AG20443 (cell line): ENCODE measurements at regions not wholly inside any gene's neighbourhood (a gene's known extent, or its start where the extent isn't known, plus 50 kb on each side); places are given as distances from the start of the nearest gene placed in this dataset.
"Not testable (repeated sequence)": the region's sequence is repeated elsewhere in the genome, so short reads cannot be mapped to it uniquely, and the experiment has no call there.

ENCODE experiments used
- DNase-seq: peaks from one replicate; pipeline ENCODE4 v3.0.0; 2012; ENCODE audit warnings: low spot score, mixed read lengths

DNA sequence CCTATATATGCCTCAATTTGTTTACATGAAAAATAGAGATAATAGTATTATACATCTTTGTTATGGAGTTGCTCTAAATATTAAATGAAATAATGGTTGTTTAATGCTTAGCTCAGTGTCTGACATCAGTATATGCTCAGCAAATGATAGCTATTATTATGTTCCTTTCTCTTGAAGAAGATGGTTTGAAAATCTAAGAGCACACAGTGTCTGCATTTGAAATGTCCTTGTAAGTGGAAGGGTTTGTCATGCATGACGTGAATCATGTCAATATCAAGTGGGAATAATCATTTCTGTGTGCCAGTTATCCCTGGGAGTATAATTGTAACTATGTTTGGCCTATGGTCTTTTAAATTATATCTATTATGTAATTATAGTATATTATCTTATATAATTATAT lies 377.5 kb upstream of the SORCS1 start:
- DNase-seq: no peak

DNA sequence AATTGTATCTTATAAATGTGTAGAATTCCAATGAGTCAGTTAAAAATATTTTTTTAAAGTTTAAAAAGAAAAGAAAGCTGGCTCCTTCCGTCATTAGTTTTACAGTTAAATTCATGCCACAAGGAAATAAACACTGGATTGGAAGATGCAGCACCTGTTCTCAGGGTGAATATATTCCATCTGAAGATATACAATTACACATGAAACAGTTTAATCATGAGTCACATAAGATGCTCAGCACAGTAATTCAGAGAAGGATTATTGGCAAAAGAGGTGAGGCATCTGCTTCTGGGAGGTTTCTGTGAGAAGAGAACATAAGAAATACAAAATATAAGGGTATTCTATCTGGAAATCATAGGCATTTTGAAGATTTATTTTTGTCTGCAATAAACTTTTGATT lies 376.5 kb upstream of the SORCS1 start:
- DNase-seq: no peak

DNA sequence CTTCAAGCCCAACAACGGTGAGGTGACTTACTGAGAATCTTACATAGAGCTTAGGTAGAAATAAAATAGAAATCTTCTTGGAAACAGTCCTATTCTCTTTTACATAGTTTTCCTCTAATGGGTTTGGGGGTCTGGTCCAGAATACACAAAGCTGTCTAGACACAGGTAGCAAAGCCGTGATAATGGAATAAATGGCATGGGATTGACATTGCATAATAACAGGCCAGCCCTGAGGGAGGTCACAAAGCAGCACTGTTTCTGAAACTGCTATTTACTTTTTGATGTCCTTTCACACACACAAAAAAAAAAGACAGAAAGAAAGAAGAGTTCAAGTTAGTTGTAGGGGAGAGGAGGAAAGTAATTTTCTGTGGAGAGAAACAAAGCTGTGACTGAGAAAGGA lies 364.8 kb upstream of the SORCS1 start:
- DNase-seq: no peak

DNA sequence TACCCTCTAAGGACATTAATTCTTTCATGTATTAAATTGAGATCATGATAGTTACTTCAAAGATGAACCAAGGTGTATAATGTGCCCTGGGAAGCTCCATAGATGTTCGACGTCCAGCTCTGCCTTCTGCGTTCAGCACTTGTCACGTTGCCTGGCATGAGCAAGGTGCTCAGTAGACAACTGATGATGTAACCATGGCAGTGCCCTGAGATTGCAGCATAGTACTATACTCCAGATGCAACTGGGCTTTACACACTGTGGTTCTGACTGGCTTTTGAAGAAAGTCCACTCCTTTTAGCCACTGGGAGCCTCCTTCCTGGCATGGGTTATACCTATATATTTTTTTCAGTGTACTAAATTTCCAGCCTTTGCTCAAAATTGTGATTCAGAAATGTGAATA lies 355.8 kb upstream of the SORCS1 start:
- no peak for DNase-seq

DNA sequence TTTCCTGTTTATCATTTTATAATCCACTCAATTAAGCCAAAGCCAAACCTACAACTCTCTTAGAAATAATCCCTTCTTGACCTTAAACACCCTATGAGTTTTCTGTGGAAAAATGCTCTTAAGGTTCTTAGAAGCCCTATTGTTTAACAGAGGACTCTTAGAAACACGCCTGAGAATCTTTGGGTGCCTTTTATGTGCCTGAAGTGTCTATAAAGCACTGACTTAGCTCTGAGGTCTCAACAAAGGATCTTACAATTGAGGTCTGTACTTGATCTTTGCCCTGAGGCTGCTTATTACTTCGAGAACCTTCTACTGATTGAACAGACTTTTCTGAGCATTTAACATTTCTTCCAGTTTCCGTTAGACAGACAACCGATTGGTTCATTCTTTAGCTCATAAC lies 353.3 kb upstream of the SORCS1 start:
- no peak for DNase-seq

DNA sequence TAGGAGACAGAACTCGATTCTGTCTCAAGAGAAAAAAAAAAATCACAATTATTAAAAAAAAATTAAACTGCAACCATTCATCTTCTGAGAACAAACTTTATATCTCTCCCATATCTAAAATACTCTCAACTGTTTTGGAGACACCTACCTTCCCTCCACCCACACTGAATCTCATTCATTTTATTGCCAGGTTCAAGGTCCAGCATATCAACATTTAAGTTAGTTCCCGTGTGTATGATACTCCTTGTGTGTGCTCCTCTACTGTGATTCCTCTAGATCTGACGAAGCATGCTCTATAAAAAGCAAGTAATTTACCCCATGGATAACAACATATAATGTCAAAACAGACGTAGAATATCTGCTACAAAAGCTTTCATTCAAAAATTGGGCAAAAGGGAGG lies 351.8 kb upstream of the SORCS1 start:
- DNase-seq: no peak

DNA sequence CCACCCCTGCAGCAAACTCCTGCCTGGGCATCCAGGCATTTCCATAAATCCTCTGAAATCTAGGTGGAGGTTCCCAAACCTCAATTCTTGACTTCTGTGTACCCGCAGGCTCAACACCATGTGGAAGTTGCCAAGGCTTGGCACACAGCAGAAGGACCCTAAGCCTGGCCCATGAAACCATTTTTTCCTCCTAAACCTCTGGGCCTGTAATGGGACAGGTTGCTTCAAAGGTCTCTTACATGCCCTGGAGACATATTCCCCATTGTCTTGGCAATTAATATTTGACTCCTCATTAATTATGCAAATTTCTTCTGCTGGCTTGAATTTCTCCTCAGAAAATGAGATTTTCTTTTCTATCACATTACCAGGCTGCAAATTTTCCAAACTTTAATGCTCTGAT lies 339.5 kb upstream of the SORCS1 start:
- not testable (repeated sequence) for DNase-seq

DNA sequence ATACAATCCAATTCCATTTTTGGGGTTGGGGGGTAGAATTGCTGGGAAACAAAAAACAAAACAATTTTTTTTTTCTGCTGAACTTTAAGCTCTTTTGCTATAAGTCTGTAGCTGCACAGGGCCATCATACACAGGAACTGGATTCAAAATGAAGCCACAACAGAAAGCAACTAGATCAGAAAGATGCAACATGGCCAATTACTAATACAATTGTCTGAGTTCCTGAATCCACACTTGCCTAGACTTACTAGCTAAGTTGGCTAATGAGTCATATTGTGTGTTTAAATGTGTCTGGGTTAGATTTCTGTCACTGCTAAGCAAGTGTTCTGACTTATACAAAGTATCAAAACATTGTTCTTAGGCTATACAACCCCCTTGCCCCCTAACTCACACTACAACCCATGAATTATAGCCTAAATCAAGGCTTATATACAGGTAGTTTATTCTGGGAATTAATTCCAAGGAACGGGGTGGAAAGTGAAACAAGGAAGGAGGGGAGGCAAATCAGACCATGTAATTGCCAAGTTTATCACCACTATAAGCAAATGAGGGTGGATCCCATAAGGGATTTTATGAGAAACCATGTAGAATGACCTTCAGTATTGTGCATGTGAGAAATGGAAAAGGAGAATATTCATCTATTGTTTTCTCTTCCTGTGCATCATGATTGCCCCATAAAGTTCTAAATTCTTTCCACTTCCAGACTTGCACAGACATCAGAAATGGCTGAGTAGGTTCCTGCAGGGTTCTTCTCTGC lies 337.9 kb upstream of the SORCS1 start:
- DNase-seq: no peak

DNA sequence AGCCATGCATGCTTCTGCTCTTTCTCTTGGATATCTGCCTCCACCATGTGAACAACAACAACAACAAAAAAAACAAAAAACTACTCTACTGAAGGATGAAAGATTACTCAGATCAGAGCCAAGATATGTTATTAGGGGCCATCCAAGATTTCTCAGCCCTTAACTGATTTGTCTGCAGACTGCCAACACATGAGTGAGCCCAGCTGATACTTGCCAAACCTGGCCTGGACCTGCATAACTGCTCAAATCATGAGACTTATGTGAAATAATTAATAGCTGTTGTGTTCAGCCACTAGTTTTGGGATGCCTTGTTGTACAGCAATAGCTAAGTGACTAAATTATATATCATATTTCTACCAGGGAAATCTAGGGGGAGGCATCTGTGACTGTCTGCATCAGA lies 334.5 kb upstream of the SORCS1 start:
- no peak for DNase-seq

DNA sequence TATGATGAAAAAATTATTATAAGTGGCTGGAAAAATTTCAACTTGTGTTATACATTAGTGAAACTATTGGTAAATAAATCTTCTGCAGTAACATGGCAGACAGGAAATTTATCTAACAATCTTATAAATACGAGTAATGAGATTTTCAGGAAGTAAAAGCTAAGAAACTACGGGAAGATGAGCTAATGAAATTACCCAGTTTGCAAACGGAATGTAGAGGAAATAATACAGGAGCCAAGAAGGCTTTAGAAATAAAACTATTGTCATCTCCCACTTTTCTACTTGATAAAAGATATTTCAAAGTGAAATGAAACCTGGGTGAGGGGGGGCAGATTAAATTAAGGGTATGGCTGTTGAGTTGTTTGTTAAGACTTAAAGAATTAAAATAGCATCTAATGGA lies 332.5 kb upstream of the SORCS1 start:
- DNase-seq: no peak

DNA sequence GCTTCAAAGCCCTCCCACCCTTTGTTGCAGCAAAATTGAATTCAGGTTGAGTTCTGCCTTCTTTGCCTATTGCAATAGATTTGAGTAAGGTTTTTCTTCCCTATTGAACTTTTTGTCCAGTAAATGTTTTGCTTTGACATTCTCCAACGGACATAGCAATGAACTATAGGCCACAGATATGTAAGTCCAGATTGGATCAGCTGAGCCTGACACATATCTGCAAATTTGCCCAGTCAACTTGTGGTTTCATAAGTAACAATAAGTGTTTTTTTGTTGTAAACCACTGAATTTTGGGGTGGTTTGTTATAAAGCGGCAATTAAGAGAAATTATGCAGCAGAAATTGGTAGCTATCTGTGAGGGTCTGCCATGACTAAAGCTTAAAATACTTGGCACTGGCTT lies 332.1 kb upstream of the SORCS1 start:
- DNase-seq: no peak

DNA sequence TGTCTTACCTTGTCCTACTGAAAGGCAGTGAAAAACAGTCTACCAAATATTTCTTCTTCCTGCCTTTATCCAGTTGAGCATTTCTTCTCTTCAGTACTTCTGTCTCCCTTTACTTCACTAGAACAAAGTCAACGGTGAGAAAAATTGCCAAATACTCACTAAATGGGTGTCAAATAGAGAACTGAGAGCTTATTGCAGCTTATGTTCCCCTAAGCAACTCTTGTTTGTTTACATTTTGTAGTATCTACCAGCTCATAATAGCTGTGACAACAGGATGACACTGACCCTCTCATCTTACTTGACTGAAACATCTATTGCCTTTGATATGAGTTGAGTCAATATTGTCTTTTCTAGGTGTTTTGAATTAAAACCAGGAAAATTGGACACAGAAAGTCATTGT lies 327.9 kb upstream of the SORCS1 start:
- no peak for DNase-seq

DNA sequence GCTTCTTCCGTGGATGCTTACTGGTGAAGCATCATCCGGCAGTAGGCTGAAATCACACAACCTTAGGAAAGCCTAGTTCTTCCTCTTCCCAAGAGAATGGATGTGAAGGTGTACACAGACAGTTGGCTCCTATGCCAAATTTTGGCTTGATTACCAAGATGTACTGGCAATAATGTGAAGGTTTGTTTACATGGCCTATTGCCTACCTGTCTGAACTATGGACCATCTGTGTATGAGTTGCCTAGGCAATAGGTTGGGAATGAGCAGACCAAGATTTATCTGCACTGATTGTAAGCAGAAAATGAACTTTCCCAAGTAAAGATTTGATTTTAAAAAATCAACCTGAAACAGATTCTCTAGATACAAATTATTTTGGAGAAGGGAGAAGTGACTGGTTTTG lies 325.9 kb upstream of the SORCS1 start:
- DNase-seq: no peak

DNA sequence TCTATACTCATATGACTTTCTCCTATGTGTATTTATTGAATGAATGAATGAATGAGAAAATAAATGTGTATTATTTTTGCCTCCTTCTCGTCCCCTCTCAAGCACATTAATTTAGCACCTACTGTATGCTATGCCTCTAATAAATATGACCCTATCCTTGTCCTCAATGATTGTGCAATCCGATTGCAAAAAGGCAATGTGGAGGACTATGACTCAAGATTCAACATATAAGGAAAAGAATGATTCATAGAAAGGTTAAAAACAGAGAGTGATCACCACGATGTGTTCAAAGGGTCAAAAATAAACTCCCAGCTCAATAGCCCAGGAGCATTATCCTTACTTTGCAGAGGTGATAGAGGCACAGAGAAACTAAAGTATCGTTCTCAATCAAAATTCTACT lies 322.8 kb upstream of the SORCS1 start:
- no peak for DNase-seq

DNA sequence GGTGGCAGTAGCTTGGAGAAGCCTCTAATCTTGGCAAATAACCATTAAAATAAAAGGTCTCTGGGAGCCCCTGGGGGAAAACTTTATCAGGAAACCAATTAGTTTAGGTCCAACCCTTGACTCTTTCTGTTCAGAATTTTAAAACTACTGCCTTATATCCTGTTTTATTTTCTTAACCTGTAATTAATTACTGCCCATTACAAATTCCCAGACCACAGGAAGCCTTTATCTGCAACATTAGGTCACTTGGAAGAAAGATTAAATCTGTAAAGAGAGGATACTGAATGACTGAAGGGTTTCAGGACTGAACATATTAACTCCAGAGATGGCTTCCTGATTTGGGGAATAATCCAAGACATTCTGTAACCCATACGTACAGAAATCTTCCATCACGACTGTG lies 320.5 kb upstream of the SORCS1 start:
- no peak for DNase-seq

DNA sequence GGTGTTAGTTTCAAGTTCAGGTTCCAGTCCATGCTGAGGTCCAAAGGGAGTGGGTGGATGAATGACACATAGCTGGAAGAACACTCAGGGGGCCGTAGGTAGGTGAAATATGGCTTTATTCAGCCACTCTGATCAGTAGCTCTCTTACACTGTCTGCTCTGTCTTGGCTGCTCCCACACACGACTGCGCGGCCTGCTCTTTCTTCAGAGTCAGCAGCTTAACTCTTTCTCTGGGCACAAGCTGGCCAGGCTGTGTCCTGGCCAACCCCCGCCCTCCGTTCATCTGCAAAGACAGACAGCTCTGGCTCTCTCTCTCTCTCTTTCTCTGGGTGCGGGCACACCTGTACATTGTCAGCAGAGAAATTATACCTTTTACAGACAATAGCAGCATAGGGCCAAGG lies 317.4 kb upstream of the SORCS1 start:
- no peak for DNase-seq

DNA sequence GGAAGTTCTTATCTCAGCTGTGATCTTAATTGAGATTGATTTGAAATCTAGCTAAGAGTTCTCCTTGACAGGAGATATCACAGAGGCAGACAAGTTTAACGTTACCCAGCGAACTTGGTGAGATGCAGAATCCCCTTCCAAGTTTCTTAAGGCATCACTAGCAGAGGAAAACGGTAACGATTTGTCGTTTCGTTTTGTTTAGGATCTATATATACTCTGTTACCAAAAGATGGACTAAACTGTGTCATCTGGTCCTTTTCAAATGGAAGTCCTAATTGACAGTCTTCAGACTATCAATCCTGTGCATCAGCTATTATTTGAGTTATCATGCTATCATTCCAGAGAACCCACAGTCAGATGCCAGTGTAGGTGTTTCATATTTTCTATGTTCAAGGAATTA lies 316.7 kb upstream of the SORCS1 start:
- DNase-seq: no peak

DNA sequence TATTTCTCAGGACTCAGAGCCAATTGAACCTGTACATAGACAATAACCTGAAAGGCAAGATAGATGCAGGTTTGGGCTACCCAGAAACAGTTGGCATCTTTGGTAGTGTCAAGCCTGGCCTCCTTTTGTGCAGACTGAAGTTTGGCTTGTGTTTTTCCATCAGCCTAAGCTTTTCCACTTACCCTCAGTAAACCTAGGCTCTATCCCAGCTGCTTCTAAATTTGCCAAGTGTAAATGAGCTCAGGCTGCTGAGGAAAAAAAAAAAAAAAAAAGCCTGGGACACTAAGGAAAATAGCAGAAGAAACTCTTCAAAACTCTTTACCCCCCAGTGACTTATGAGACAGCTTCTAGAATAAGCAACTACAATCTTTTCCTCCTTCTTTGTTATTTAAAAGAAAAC lies 316.3 kb upstream of the SORCS1 start:
- no peak for DNase-seq

DNA sequence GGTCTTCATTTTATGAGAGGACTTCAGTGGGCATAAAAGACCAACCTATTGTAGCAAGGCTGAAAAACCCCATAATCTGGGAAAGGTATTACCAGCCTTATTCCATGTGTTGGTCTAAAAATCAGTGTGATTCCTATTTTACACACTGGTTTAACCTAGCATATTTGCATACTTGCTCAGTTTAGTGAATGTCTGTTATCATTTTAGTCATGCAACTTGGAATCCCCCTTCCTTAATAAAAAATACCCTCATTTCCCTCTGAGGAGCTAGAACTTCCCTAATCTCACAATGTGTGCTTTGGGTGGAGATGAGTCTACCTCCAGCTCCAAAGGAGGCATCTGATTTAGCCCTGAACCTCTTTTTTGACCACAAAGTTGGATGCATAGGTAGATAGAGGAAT lies 312.8 kb upstream of the SORCS1 start:
- no peak for DNase-seq

DNA sequence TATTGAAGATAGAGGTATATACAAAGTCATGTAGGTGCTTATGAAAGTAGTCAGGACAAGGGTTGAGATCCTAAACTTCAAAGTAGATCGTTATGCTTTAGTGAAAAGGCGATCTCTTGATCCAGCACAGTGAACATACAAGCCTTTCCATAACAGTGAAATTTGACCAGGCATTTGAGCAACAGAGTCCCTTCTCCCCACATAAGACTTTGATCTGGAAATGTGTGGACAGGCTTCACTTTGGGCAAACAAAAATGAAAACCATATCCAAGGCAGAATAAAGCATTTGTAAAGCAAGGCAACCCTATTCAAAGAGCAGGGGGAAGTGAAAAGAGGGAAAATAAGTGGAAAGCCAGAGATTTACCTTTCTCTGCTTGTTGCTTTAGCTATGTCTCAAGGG lies 311.9 kb upstream of the SORCS1 start:
- no peak for DNase-seq

DNA sequence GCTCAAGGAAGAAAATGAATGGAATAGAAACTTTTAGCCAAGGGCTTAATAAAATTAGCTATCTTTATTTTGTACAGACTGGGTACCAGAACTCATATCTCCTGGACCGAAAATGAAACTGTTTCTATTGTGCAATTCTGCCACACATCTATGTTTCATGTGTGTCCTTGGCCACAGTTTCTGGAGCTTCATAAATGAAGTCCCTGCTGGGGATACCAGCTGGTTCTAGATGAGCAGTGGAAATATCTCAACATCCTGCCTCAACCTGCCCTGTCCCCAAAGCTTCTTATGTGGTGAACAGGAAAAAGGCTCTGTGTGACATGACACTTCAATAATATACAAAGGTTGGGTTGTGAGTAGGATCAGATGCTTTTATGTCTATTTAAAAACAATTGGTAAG lies 310.1 kb upstream of the SORCS1 start:
- no peak for DNase-seq

DNA sequence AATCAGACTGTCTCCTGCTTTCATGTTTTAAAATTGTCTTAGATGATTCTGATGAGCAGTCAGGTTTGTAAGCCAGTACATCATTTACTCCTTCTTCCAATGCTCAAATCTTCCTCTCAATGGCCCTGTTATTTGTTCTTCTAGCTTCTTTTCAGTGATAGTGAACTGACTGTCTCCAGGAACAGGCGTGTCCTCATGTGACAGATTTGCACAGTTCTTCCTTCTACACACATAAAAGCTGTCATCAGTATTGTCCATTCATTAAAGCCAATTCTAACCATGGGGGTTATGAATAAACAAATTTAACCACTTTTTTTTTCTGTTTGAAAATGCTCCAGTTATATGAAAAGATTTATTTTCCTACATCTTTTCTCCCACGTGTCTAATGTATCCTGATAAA lies 308.7 kb upstream of the SORCS1 start:
- DNase-seq: no peak

DNA sequence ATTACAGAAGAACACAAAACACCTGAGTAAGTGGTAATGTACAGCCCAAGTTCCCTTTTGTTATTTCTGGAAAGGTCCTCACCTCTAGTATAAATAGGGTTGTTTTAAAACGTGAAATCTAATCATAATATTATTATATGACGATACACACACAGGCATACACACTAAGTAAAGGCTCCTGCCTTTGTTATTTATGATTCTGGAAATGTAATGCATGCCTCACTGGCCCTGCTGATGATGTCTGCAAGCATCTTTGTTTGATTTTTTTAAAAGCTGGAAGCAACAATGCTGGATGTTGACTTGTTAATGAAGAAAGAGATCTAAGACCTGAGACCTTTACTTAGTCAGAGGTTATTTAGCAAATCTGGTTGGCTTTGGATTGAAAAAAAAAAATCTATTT lies 307.4 kb upstream of the SORCS1 start:
- DNase-seq: no peak

DNA sequence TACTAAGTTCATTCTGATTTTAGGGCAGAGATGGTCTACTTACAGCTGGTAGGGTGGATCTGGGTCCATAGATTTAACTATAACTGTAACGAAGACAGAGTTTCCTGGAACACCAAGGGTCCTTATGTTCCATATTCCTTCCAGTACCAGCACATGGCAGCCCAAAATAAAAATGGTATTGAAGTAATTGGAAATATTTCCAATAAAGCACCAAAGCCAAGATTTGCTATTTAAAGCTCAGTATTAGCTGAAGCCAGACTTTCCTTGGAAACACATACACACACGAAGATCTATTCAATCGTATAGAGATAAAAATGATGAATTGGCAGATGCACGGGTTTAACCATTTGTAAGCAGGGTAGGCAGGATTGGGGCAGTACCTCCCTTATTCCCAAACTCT lies 289.1 kb upstream of the SORCS1 start:
- DNase-seq: no peak

DNA sequence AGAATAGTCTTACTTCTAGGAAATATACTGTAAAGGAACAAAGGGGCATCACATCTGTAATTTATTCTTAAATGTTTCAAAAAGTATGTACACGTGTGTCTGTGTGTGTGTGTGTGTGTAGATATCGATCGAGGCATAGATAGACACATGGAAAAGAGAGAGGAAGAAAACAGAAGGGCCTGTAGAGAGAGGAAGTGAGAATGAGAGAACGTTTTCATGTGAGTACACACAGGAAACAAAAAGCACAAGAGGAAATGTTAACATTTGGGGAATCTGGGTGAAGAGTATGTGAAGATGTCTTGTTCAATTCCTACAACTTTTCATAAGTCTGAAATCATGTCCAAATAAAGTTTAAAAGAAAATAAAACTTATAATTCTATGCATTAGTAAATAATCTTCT lies 286.5 kb upstream of the SORCS1 start:
- DNase-seq: no peak
